ENCODE measurements at regions not wholly inside any gene's neighbourhood (a gene's known extent, or its start where the extent isn't known, plus 50 kb on each side); places are given as distances from the start of the nearest gene placed in this dataset.

- TF ChIP-seq PATZ1 (CRISPR knock-in tag; IDR thresholded peaks at IDR 0.05; ENCODE audit: borderline replicate concordance), result no peak
- TF ChIP-seq RARB (CRISPR knock-in tag; IDR thresholded peaks at IDR 0.05), result no peak
- no peak for ATAC-seq
Observed at GRCh38 chr4:152248347-152248746, 287.5 kb downstream of the FBXW7 start.

- TF ChIP-seq ZC3H10 (CRISPR knock-in tag; IDR thresholded peaks at IDR 0.05) (no peak), CREB5 (CRISPR knock-in tag; IDR thresholded peaks at IDR 0.05; ENCODE audit: low read depth) (no peak), ZFP3 (CRISPR knock-in tag; IDR thresholded peaks at IDR 0.05) (no peak), TCF4 (CRISPR knock-in tag; IDR thresholded peaks at IDR 0.05; ENCODE audit: borderline replicate concordance) (no peak), ZNF8 (CRISPR knock-in tag; IDR thresholded peaks at IDR 0.05) (no peak), TSHZ2 (CRISPR knock-in tag; IDR thresholded peaks at IDR 0.05) (no peak), OSR1 (CRISPR knock-in tag; IDR thresholded peaks at IDR 0.05) (no peak), TOX (CRISPR knock-in tag; IDR thresholded peaks at IDR 0.05; ENCODE audit: borderline replicate concordance) (no peak), CSDC2 (CRISPR knock-in tag; IDR thresholded peaks at IDR 0.05) (no peak), CSRNP3 (CRISPR knock-in tag; IDR thresholded peaks at IDR 0.05) (no peak), PATZ1 (CRISPR knock-in tag; IDR thresholded peaks at IDR 0.05; ENCODE audit: borderline replicate concordance) (no peak), BACH2 (CRISPR knock-in tag; IDR thresholded peaks at IDR 0.05; ENCODE audit: borderline replicate concordance) (no peak), POU6F1 (CRISPR knock-in tag; IDR thresholded peaks at IDR 0.05; ENCODE audit: borderline replicate concordance, low read depth) (no peak)
- no peak for ATAC-seq
Observed at GRCh38 chr4:152247271-152247975, 288.5 kb downstream of the FBXW7 start.

- no peak for ATAC-seq
- TF ChIP-seq PATZ1 (CRISPR knock-in tag; IDR thresholded peaks at IDR 0.05; ENCODE audit: borderline replicate concordance), result no peak
- no peak for TF ChIP-seq ZNF8 (CRISPR knock-in tag; IDR thresholded peaks at IDR 0.05)
- no peak for TF ChIP-seq ZFP30 (CRISPR knock-in tag; IDR thresholded peaks at IDR 0.05)
- TF ChIP-seq TOX (CRISPR knock-in tag; IDR thresholded peaks at IDR 0.05; ENCODE audit: borderline replicate concordance), result no peak
- TF ChIP-seq ESRRG (CRISPR knock-in tag; IDR thresholded peaks at IDR 0.05), result no peak
Observed at GRCh38 chr4:152246659-152247058, 289.2 kb downstream of the FBXW7 start.
